Prostate gland (tissue), 2 donors: ENCODE measurements at regions not wholly inside any gene's neighbourhood (a gene's known extent, or its start where the extent isn't known, plus 50 kb on each side); places are given as distances from the start of the nearest gene placed in this dataset.

Experiments used
- DNase-seq: peaks from one replicate; pipeline ENCODE4 v3.0.0-alpha.2; 2019; ENCODE audit warnings: low spot score
- H3K27ac ChIP-seq, 2 donors: fragments of 200-600 bp; sonication (generic); 2 replicates each; pipeline ENCODE4 v1.5.1; 2017 to 2019
- H3K27me3 ChIP-seq: fragments of 200-600 bp; sonication (generic); replicated peaks from 2 replicates; pipeline ENCODE4 v1.5.1; 2019; ENCODE audit not compliant: insufficient read depth
- H3K36me3 ChIP-seq, 2 donors: fragments of 200-600 bp; sonication (generic); 1 replicate in 1 of 2; 2 replicates in 1 of 2; pipeline versions ENCODE4 v1.5.1 to v1.8.1; 2017 to 2019
- H3K4me1 ChIP-seq: fragments of 200-600 bp; sonication (generic); replicated peaks from 2 replicates; pipeline ENCODE4 v1.5.1; 2019
- H3K4me3 ChIP-seq, 2 donors: fragments of 200-600 bp; sonication (generic); 2 replicates each; pipeline ENCODE4 v1.5.1; 2017 to 2019
- H3K9me3 ChIP-seq: fragments of 200-600 bp; sonication (generic); 2 replicates; pipeline ENCODE4 v1.5.1; 2017
- CTCF ChIP-seq, 4 experiments: fragments of 200-600 bp in 2 of 4; fragments of 450-650 bp in 2 of 4; sonication (generic) in 2 of 4; IDR thresholded peaks; 1 replicate in 3 of 4; 2 replicates in 1 of 4; pipeline ENCODE4 v1.5.1; 2016 to 2019; ENCODE audit warnings: antibody characterized with exemption in 4 of 4, mild to moderate bottlenecking in 2 of 4, moderate library complexity in 2 of 4
- POLR2A ChIP-seq: fragments of 450-650 bp; IDR thresholded peaks from one replicate; pipeline ENCODE4 v1.6.1; 2016; ENCODE audit warnings: antibody characterized with exemption, mild to moderate bottlenecking
- POLR2AphosphoS5 ChIP-seq: sonication (generic); formaldehyde crosslinking; IDR thresholded peaks from one replicate; pipeline ENCODE4 v1.6.1; 2017; ENCODE audit warnings: antibody characterized with exemption
- WGBS: methylation state at CpG from one replicate; pipeline ENCODE4 v1.1.5; 2018; 5-methylcytosine and 5-hydroxymethylcytosine counted together
- intact Hi-C: fragments of 100-400 bp; cut with DNase I; formaldehyde crosslinking; loops from one replicate; pipeline ENCODE4 v1.14.2; 2022

- TF ChIP-seq POLR2AphosphoS5 (no peak), CTCF (IDR thresholded peaks at IDR 0.05) (no peak), POLR2A (no peak)
- H3K36me3 ChIP-seq = no peaks in the 10 kb centered on the region
- 85% methylated on average over 6 of the region's 6 CpGs for WGBS
- intact Hi-C loops = no loop called here
- no peaks in the 10 kb centered on the region for H3K9me3 ChIP-seq
- no peak overlapping the region for H3K4me3 ChIP-seq
- no peak for DNase-seq
- no peaks in the 10 kb centered on the region for H3K4me1 ChIP-seq
- no peaks in the 10 kb centered on the region for H3K27me3 ChIP-seq
- no peak overlapping the region for H3K27ac ChIP-seq
Observed at GRCh38 chr18:78136986-78137385, 842.6 kb upstream of the SALL3 start.

- intact Hi-C loops = no loop called here
- no peaks in the 10 kb centered on the region for H3K27me3 ChIP-seq
- H3K4me1 ChIP-seq = no peaks in the 10 kb centered on the region
- WGBS = 68% methylated on average over 11 of the region's 11 CpGs
- no peak for DNase-seq
- no peak overlapping the region for H3K27ac ChIP-seq
- H3K36me3 ChIP-seq = no peaks in the 10 kb centered on the region
- H3K9me3 ChIP-seq = no peaks in the 10 kb centered on the region
- no peak for TF ChIP-seq POLR2A
- TF ChIP-seq CTCF (IDR thresholded peaks at IDR 0.05) = no peak
- no peak for TF ChIP-seq POLR2AphosphoS5
- no peak overlapping the region for H3K4me3 ChIP-seq
Observed at GRCh38 chr18:78138983-78139496, 840.6 kb upstream of the SALL3 start.

DNA sequence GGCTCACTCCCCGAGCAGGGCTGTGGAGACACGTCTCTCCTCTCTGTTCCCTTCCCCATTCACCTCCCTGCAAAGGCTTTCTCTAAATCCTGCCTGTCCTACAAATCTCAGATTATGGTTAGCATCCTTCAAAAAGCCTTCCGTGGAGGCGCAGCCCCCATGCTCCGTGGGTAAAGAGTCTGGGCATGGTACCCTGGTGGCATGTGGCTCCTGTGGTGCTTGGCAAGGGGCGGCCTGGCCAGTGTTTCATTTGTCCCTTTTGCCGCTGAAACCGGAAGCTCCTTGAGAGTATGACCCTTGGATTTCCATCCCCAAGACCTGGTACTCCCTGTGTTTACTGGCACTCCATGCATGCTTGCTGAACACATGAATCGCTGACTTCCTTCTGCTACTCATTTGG is 839.3 kb upstream of the SALL3 start:
- Histone ChIP-seq H3K9me3 (no peaks in the 10 kb centered on the region), H3K4me1 (no peaks in the 10 kb centered on the region), H3K27ac (no peak overlapping the region), H3K4me3 (no peak overlapping the region), H3K27me3 (no peaks in the 10 kb centered on the region), H3K36me3 (no peaks in the 10 kb centered on the region)
- intact Hi-C loops = no loop called here
- TF ChIP-seq POLR2AphosphoS5 (no peak), CTCF (IDR thresholded peaks at IDR 0.05) (no peak), POLR2A (no peak)
- WGBS = 94% methylated on average over 9 of the region's 9 CpGs
- no peak for DNase-seq

DNA sequence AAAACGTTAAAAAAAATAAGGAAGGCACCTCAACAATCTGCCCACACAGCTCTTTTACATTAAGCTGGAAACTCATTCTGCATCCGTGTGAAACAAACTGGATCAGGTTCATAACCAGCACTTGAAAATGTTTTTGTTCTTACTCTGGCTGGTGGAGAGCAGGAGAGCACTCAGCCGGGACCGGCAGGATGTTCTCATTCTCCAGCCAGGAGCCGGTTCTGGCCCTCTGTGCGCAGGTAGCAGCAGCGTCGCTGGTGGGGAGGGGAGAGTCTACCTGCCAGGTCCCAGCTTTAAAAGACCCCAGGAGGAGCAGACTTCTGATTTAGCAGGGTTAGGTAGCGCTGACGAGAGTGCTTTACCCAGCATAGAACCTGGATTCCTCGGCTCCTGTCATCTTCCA is 834.9 kb upstream of the SALL3 start:
- Histone ChIP-seq H3K4me3 (no peak overlapping the region), H3K9me3 (no peaks in the 10 kb centered on the region), H3K27me3 (no peaks in the 10 kb centered on the region), H3K36me3 (no peaks in the 10 kb centered on the region), H3K4me1 (no peaks in the 10 kb centered on the region), H3K27ac (no peak overlapping the region)
- intact Hi-C loops = no loop called here
- no peak for DNase-seq
- 41% methylated on average over 11 of the region's 11 CpGs for WGBS
- no peak for TF ChIP-seq POLR2A
- TF ChIP-seq CTCF (IDR thresholded peaks at IDR 0.05) = no peak
- no peak for TF ChIP-seq POLR2AphosphoS5

- H3K27me3 ChIP-seq = no peaks in the 10 kb centered on the region
- no peak overlapping the region for H3K27ac ChIP-seq
- 58% methylated on average over 9 of the region's 9 CpGs for WGBS
- intact Hi-C loops = no loop called here
- DNase-seq = no peak
- no peaks in the 10 kb centered on the region for H3K4me1 ChIP-seq
- TF ChIP-seq POLR2AphosphoS5 (no peak), POLR2A (no peak), CTCF (IDR thresholded peaks at IDR 0.05) (no peak)
- no peaks in the 10 kb centered on the region for H3K9me3 ChIP-seq
- H3K4me3 ChIP-seq = no peak overlapping the region
- H3K36me3 ChIP-seq = no peaks in the 10 kb centered on the region
Observed at GRCh38 chr18:78145096-78145495, 834.5 kb upstream of the SALL3 start.
